ENCODE measurements at regions not wholly inside any gene's neighbourhood (a gene's known extent, or its start where the extent isn't known, plus 50 kb on each side); places are given as distances from the start of the nearest gene placed in this dataset.

GRCh38 chr14:36465178-36465577 lies 54.9 kb downstream of the NKX2-1 start:
- no peaks in the 10 kb centered on the region for H3K9me3 Mint-ChIP-seq
- H3K4me3 Mint-ChIP-seq, result no peak overlapping the region
- H3K27ac Mint-ChIP-seq, result no peak overlapping the region
- H3K36me3 Mint-ChIP-seq, result no peaks in the 10 kb centered on the region
- DNase-seq (ENCODE audit: low spot score in 2 of 2) (no peak), ATAC-seq (no peak)
- no peaks in the 10 kb centered on the region for H3K4me1 Mint-ChIP-seq

- ATAC-seq (no peak), DNase-seq (ENCODE audit: low spot score in 2 of 2) (no peak)
- Mint-ChIP-seq H3K27ac (no peak overlapping the region), H3K4me1 (no peaks in the 10 kb centered on the region), H3K9me3 (no peaks in the 10 kb centered on the region), H3K36me3 (no peaks in the 10 kb centered on the region), H3K4me3 (no peak overlapping the region)
These were observed 57.1 kb downstream of the NKX2-1 start for GRCh38 chr14:36462890-36463289.

GRCh38 chr14:36455241-36455627 lies 64.8 kb downstream of the NKX2-1 start:
- H3K27ac Mint-ChIP-seq, result no peak overlapping the region
- no peak for DNase-seq (ENCODE audit: low spot score in 2 of 2)

GRCh38 chr14:36454599-36455240 lies 65.3 kb downstream of the NKX2-1 start:
- no peak for DNase-seq (ENCODE audit: low spot score in 2 of 2)
- H3K27ac Mint-ChIP-seq, result no peak overlapping the region
- no peaks in the 10 kb centered on the region for H3K4me1 Mint-ChIP-seq
- H3K36me3 Mint-ChIP-seq, result no peaks in the 10 kb centered on the region
- no peak overlapping the region for H3K4me3 Mint-ChIP-seq
- peaks cover 3% of the 10 kb centered on the region for H3K9me3 Mint-ChIP-seq
- ATAC-seq, result no peak

More at GRCh38 chr14:36455241-36455627, 64.8 kb downstream of the NKX2-1 start:
- no peaks in the 10 kb centered on the region for H3K36me3 Mint-ChIP-seq
- H3K4me3 Mint-ChIP-seq, result no peak overlapping the region
- peaks cover 3% of the 10 kb centered on the region for H3K9me3 Mint-ChIP-seq
- H3K4me1 Mint-ChIP-seq, result no peaks in the 10 kb centered on the region
- no peak for ATAC-seq

GRCh38 chr14:36452860-36453259 lies 67.2 kb downstream of the NKX2-1 start:
- no peak for ATAC-seq
- Mint-ChIP-seq H3K36me3 (no peaks in the 10 kb centered on the region), H3K27ac (no peak overlapping the region)

GRCh38 chr14:36451310-36452065 lies 68.5 kb downstream of the NKX2-1 start:
- Mint-ChIP-seq H3K4me1 (no peaks in the 10 kb centered on the region), H3K27ac (no peak overlapping the region), H3K9me3 (peaks cover under 1% of the 10 kb centered on the region), H3K36me3 (no peaks in the 10 kb centered on the region), H3K4me3 (no peak overlapping the region)
- no peak for DNase-seq (ENCODE audit: low spot score in 2 of 2)
- no peak for ATAC-seq

More at GRCh38 chr14:36452860-36453259, 67.2 kb downstream of the NKX2-1 start:
- no peak for DNase-seq (ENCODE audit: low spot score in 2 of 2)
- peaks cover 3% of the 10 kb centered on the region for H3K9me3 Mint-ChIP-seq
- no peaks in the 10 kb centered on the region for H3K4me1 Mint-ChIP-seq
- no peak overlapping the region for H3K4me3 Mint-ChIP-seq

GRCh38 chr14:36450550-36450949 lies 69.5 kb downstream of the NKX2-1 start:
- H3K36me3 Mint-ChIP-seq, result no peaks in the 10 kb centered on the region
- DNase-seq (ENCODE audit: low spot score in 2 of 2), result no peak

GRCh38 chr14:36449903-36450302 lies 70.1 kb downstream of the NKX2-1 start:
- H3K27ac Mint-ChIP-seq, result no peak overlapping the region

More at GRCh38 chr14:36450550-36450949, 69.5 kb downstream of the NKX2-1 start:
- Mint-ChIP-seq H3K27ac (no peak overlapping the region), H3K4me1 (no peaks in the 10 kb centered on the region), H3K4me3 (no peak overlapping the region), H3K9me3 (no peaks in the 10 kb centered on the region)
- no peak for ATAC-seq

GRCh38 chr14:36443374-36443773 lies 76.7 kb downstream of the NKX2-1 start:
- Mint-ChIP-seq H3K36me3 (no peaks in the 10 kb centered on the region), H3K4me1 (no peaks in the 10 kb centered on the region)

More at GRCh38 chr14:36449903-36450302, 70.1 kb downstream of the NKX2-1 start:
- DNase-seq (ENCODE audit: low spot score in 2 of 2), result no peak
- Mint-ChIP-seq H3K4me3 (no peak overlapping the region), H3K4me1 (no peaks in the 10 kb centered on the region), H3K9me3 (no peaks in the 10 kb centered on the region), H3K36me3 (no peaks in the 10 kb centered on the region)
- ATAC-seq, result no peak

GRCh38 chr14:36442824-36443241 lies 77.2 kb downstream of the NKX2-1 start:
- DNase-seq (ENCODE audit: low spot score in 2 of 2) (no peak), ATAC-seq (no peak)
- no peaks in the 10 kb centered on the region for H3K36me3 Mint-ChIP-seq
- H3K4me3 Mint-ChIP-seq, result no peak overlapping the region
- H3K9me3 Mint-ChIP-seq, result no peaks in the 10 kb centered on the region
- no peaks in the 10 kb centered on the region for H3K4me1 Mint-ChIP-seq
- H3K27ac Mint-ChIP-seq, result no peak overlapping the region

More at GRCh38 chr14:36443374-36443773, 76.7 kb downstream of the NKX2-1 start:
- H3K27ac Mint-ChIP-seq, result no peak overlapping the region
- ATAC-seq (no peak), DNase-seq (ENCODE audit: low spot score in 2 of 2) (no peak)
- no peaks in the 10 kb centered on the region for H3K9me3 Mint-ChIP-seq
- no peak overlapping the region for H3K4me3 Mint-ChIP-seq

- DNase-seq (ENCODE audit: low spot score in 2 of 2) (no peak), ATAC-seq (no peak)
- Mint-ChIP-seq H3K36me3 (no peaks in the 10 kb centered on the region), H3K27ac (no peak overlapping the region), H3K9me3 (no peaks in the 10 kb centered on the region), H3K4me1 (no peaks in the 10 kb centered on the region), H3K4me3 (no peak overlapping the region)
These were observed 78.7 kb downstream of the NKX2-1 start for GRCh38 chr14:36441283-36441682.

- ATAC-seq (no peak), DNase-seq (ENCODE audit: low spot score in 2 of 2) (no peak)
- no peak overlapping the region for H3K27ac Mint-ChIP-seq
- no peaks in the 10 kb centered on the region for H3K36me3 Mint-ChIP-seq
- H3K9me3 Mint-ChIP-seq, result no peaks in the 10 kb centered on the region
- no peak overlapping the region for H3K4me3 Mint-ChIP-seq
- H3K4me1 Mint-ChIP-seq, result no peaks in the 10 kb centered on the region
These were observed 80.3 kb downstream of the NKX2-1 start for GRCh38 chr14:36439766-36440165.

GRCh38 chr14:36438883-36439282 lies 81.1 kb downstream of the NKX2-1 start:
- ATAC-seq (no peak), DNase-seq (ENCODE audit: low spot score in 2 of 2) (no peak)
- no peak overlapping the region for H3K4me3 Mint-ChIP-seq
- no peaks in the 10 kb centered on the region for H3K9me3 Mint-ChIP-seq
- H3K4me1 Mint-ChIP-seq, result no peaks in the 10 kb centered on the region
- H3K36me3 Mint-ChIP-seq, result no peaks in the 10 kb centered on the region
- H3K27ac Mint-ChIP-seq, result no peak overlapping the region

GRCh38 chr14:36430662-36431084 lies 89.4 kb downstream of the NKX2-1 start:
- H3K9me3 Mint-ChIP-seq, result no peaks in the 10 kb centered on the region
- DNase-seq (ENCODE audit: low spot score in 2 of 2), result no peak
- H3K36me3 Mint-ChIP-seq, result no peaks in the 10 kb centered on the region
- no peak overlapping the region for H3K4me3 Mint-ChIP-seq
- ATAC-seq, result no peak
- no peaks in the 10 kb centered on the region for H3K4me1 Mint-ChIP-seq
- H3K27ac Mint-ChIP-seq, result no peak overlapping the region

- Mint-ChIP-seq H3K36me3 (no peaks in the 10 kb centered on the region), H3K4me1 (no peaks in the 10 kb centered on the region), H3K9me3 (no peaks in the 10 kb centered on the region), H3K27ac (no peak overlapping the region), H3K4me3 (no peak overlapping the region)
- no peak for DNase-seq (ENCODE audit: low spot score in 2 of 2)
- no peak for ATAC-seq
These were observed 89.9 kb downstream of the NKX2-1 start for GRCh38 chr14:36430169-36430568.

GRCh38 chr14:36429692-36430091 lies 90.3 kb downstream of the NKX2-1 start:
- no peak overlapping the region for H3K27ac Mint-ChIP-seq
- no peaks in the 10 kb centered on the region for H3K36me3 Mint-ChIP-seq
- H3K9me3 Mint-ChIP-seq, result no peaks in the 10 kb centered on the region
- DNase-seq (ENCODE audit: low spot score in 2 of 2) (no peak), ATAC-seq (no peak)
- no peaks in the 10 kb centered on the region for H3K4me1 Mint-ChIP-seq
- H3K4me3 Mint-ChIP-seq, result no peak overlapping the region

Measured in stimulated activated effector memory CD8-positive, alpha-beta T cell treated with anti-CD3 and anti-CD28 coated beads, Interleukin-12 subunit alpha, Interleukin-12 subunit beta, amount 100 ng/mL, for 72 hours (primary cell).